Karpas-422 (cell line): ENCODE measurements at regions not wholly inside any gene's neighbourhood (a gene's known extent, or its start where the extent isn't known, plus 50 kb on each side); places are given as distances from the start of the nearest gene placed in this dataset.

Source experiments
- DNase-seq: peaks from one replicate; pipeline ENCODE4 v3.0.0-alpha.2; 2015
- H2AFZ ChIP-seq: fragments of 200-600 bp; sonication (generic); 2 replicates; pipeline ENCODE4 v1.6.1; 2014; ENCODE audit warnings: antibody characterized with exemption, low read length, mixed read lengths
- H3K27ac ChIP-seq: fragments of 200-600 bp; sonication (generic); 2 replicates; pipeline ENCODE4 v1.5.1; 2014; ENCODE audit warnings: mild to moderate bottlenecking, low read length, moderate library complexity
- H3K27me3 ChIP-seq: fragments of 200-600 bp; sonication (generic); 2 replicates; pipeline ENCODE4 v1.6.1; 2014; ENCODE audit warnings: low read length, mixed read lengths
- H3K36me3 ChIP-seq: fragments of 200-600 bp; sonication (generic); 2 replicates; pipeline ENCODE4 v1.6.1; 2014; ENCODE audit warnings: low read length, mixed read lengths; ENCODE audit not compliant: insufficient read depth
- H3K4me1 ChIP-seq: fragments of 200-600 bp; sonication (generic); 2 replicates; pipeline ENCODE4 v1.6.1; 2014; ENCODE audit warnings: mild to moderate bottlenecking, low read length, mixed read lengths
- H3K4me2 ChIP-seq: fragments of 200-600 bp; sonication (generic); 2 replicates; pipeline ENCODE4 v1.6.1; 2014; ENCODE audit warnings: low read length, low read depth, mild to moderate bottlenecking; ENCODE audit not compliant: poor library complexity, severe bottlenecking
- H3K4me3 ChIP-seq: fragments of 200-600 bp; sonication (generic); 2 replicates; pipeline ENCODE4 v1.5.1; 2014; ENCODE audit warnings: mild to moderate bottlenecking, antibody characterized with exemption, low read length, mixed read lengths
- H3K79me2 ChIP-seq: fragments of 200-600 bp; sonication (generic); 2 replicates; pipeline ENCODE4 v1.6.1; 2014; ENCODE audit warnings: mild to moderate bottlenecking, low read length, mixed read lengths
- H3K9ac ChIP-seq: fragments of 200-600 bp; sonication (generic); 2 replicates; pipeline ENCODE4 v1.6.0; 2014; ENCODE audit warnings: low read length
- H3K9me2 ChIP-seq: fragments of 200-600 bp; sonication (generic), shearing (Covaris generic); replicated peaks from 2 replicates; pipeline ENCODE4 v1.6.0; 2014; ENCODE audit warnings: mild to moderate bottlenecking, low read length, moderate library complexity; ENCODE audit not compliant: insufficient read depth
- H3K9me3 ChIP-seq: fragments of 300-700, 200-600 bp; sonication (generic); 2 replicates; pipeline ENCODE4 v1.6.1; 2014; ENCODE audit warnings: low read length, mixed read lengths
- H4K20me1 ChIP-seq: fragments of 200-600 bp; sonication (generic); 2 replicates; pipeline ENCODE4 v1.6.1; 2014; ENCODE audit warnings: mild to moderate bottlenecking, antibody characterized with exemption, low read length, low read depth; ENCODE audit not compliant: insufficient read depth

DNA sequence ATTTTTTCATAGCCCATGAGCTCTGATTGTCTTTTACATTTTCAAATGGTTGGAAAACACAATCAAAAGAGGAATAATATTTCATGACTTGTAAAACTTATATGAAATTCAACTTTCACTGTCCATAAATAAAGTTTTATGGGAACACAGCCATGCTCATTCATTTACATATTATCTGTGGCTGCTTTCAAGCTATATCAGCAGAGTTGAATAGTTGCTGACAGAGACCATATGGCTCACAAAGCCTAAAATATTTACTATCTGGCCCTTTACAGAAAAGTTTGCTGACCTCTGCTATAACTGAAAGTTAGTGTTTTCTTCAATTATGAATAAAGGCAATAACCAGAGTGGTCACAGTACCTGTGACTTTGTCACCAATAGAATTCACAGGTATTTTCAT lies 128.2 kb upstream of the GNAO1 start:
- H3K27me3 ChIP-seq, result no peaks in the 10 kb centered on the region
- H4K20me1 ChIP-seq, result no peaks in the 10 kb centered on the region

DNA sequence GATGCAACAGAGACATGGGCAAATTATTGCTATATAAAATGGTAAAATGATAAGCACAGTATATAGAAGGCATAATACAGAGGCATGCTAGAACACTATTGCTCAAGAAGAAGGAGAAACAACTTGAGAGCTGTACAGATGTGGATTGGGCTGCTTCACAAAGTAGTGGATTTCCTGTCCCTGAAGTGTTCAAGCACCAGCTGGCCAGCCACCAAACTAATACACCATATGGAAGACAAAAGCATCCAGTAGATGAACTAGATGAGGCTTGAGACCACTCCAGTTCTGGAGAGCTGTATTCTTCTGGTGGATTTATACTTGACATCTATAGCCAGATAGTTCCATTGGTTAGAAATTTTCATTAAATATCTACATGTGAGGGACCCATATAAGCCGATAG lies 134.1 kb upstream of the GNAO1 start:
- H3K27ac ChIP-seq, result no peak overlapping the region
- no peaks in the 10 kb centered on the region for H3K79me2 ChIP-seq
- H3K9me2 ChIP-seq, result no peaks in the 10 kb centered on the region
- no peaks in the 10 kb centered on the region for H3K9me3 ChIP-seq
- no peak overlapping the region for H2AFZ ChIP-seq
- H3K4me3 ChIP-seq, result no peak overlapping the region
- H3K4me2 ChIP-seq, result no peak overlapping the region
- no peak for DNase-seq
- H3K36me3 ChIP-seq, result no peaks in the 10 kb centered on the region
- H4K20me1 ChIP-seq, result no peaks in the 10 kb centered on the region
- H3K4me1 ChIP-seq, result peaks cover 8% of the 10 kb centered on the region
- H3K27me3 ChIP-seq, result no peaks in the 10 kb centered on the region
- H3K9ac ChIP-seq, result no peak overlapping the region

More for the DNA sequence above, 128.2 kb upstream of the GNAO1 start:
- H3K36me3 ChIP-seq, result no peaks in the 10 kb centered on the region
- no peak overlapping the region for H2AFZ ChIP-seq
- no peaks in the 10 kb centered on the region for H3K9me3 ChIP-seq
- H3K9ac ChIP-seq, result no peak overlapping the region
- no peaks in the 10 kb centered on the region for H3K9me2 ChIP-seq
- no peaks in the 10 kb centered on the region for H3K79me2 ChIP-seq
- H3K4me1 ChIP-seq, result no peaks in the 10 kb centered on the region
- no peak overlapping the region for H3K4me3 ChIP-seq
- no peak for DNase-seq
- no peak overlapping the region for H3K4me2 ChIP-seq
- H3K27ac ChIP-seq, result no peak overlapping the region

DNA sequence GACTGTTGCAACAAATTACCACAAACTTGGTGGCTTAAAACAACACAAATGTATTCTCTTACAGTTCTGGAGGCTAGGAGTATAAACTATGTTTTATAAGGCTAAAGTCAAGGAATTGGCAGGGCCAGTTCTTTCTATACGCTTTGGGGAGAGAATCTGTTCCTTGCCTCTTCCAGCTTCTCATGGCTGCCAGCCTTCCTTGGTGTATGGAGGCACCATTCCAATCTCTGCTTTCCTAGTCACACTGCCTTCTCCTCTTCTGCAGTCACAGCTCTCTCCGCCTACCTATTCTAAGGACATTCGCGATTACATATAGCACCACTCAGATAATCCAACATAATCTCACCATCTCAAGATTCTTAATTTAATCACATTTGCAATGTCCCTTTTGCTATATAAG lies 140.4 kb upstream of the GNAO1 start:
- Histone ChIP-seq H4K20me1 (no peaks in the 10 kb centered on the region), H3K9me2 (no peaks in the 10 kb centered on the region), H3K27me3 (no peaks in the 10 kb centered on the region), H3K4me2 (no peak overlapping the region), H3K4me3 (no peak overlapping the region), H3K36me3 (no peaks in the 10 kb centered on the region), H3K9ac (no peak overlapping the region), H3K79me2 (no peaks in the 10 kb centered on the region), H3K9me3 (no peaks in the 10 kb centered on the region), H3K4me1 (peaks cover 47% of the 10 kb centered on the region), H2AFZ (no peak overlapping the region), H3K27ac (no peak overlapping the region)
- DNase-seq, result no peak

DNA sequence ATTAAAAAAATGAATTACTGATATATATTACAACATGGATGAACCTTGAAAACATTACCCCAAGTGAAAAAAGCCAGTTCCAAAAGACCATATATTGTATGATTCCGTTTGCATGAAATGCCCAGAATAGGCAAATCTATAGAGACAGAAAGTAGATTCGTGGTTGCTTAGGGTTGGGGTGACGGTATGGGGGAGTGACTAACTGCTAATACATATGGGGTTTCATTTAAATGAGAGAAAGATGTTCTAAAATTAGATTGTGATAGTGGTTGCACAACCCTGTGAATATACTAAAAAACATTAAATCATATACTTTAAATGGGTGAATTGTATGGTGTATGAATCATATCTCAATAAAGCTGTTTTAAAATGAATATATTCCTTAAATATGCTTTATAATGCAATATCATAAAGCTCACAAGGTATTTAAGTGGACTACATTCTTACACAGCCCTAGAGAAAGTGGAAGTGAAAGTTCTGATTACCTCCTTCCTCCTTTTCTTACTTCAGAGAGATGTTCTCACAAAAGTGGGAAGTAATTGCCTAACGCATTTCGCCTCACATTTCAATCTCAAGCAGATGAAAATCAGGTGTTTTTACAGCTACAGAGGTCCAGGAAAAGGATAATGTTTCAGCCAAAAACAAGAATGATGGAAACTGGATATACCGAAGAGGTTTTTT lies 142.7 kb upstream of the GNAO1 start:
- Histone ChIP-seq H3K9ac (peak overlapping the region; percentile 68), H3K9me2 (no peaks in the 10 kb centered on the region), H3K27me3 (no peaks in the 10 kb centered on the region), H3K4me2 (peak overlapping the region; percentile 76), H3K36me3 (no peaks in the 10 kb centered on the region), H3K79me2 (no peaks in the 10 kb centered on the region), H4K20me1 (no peaks in the 10 kb centered on the region), H2AFZ (peak overlapping the region; percentile 47; the same call in 1 of the 2 replicates), H3K27ac (peak overlapping the region; percentile 99), H3K9me3 (no peaks in the 10 kb centered on the region), H3K4me1 (peaks cover 50% of the 10 kb centered on the region), H3K4me3 (peak overlapping the region; percentile 49)
- DNase-seq, result peak; percentile 95

DNA sequence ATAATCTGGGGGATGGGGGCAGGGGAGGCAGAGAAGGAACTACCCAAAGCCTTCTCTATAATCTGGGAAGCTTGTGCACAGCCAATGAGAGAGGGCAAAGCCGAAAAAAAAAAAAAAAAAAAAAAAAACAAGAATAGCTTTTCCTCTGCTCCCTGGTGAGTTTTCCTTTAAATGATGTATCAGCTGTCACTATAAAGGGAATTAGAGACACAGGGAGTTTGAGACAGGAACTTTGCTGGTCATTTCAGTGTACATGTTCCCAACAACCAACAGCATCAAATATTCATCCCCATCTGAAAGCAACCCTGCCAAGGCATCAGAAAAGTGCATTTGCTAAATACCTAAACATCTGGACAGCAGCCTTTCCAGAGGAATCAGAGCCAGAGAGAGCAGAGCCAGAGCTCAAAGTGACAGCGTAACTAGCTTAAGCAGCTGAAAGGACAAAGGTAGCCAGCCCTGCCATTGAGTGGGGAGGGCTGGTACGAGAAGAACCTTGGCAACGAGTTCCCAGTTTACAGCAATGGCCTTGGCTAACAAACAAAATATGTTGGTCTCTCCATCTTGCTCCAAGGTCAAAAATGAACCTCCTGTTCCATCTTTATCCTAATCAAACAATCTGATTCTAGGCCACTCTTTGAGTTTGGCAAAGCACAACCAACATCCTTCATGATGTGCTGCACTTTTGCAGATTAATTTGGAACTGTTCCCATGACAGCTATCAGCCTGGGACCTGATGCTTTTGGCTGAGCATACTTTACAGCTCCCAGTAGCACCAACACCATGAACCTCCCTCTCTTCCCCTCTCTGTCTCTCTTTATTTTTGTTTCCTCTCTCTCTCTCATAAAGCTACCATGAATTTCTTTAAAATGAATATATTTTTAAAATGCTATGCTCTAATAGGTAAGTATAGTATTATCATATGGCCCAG lies 143.7 kb upstream of the GNAO1 start:
- 0 out of 2 replicates have a peak overlapping the region, but pooled peaks have one; percentile 4 for H3K9ac ChIP-seq
- no peaks in the 10 kb centered on the region for H3K9me2 ChIP-seq
- no peaks in the 10 kb centered on the region for H3K27me3 ChIP-seq
- H3K4me1 ChIP-seq, result peaks cover 50% of the 10 kb centered on the region
- H3K79me2 ChIP-seq, result no peaks in the 10 kb centered on the region
- peak overlapping the region; percentile 76 for H3K4me2 ChIP-seq
- no peaks in the 10 kb centered on the region for H4K20me1 ChIP-seq
- no peaks in the 10 kb centered on the region for H3K9me3 ChIP-seq
- H3K4me3 ChIP-seq, result peak overlapping the region; percentile 6; the same call in 1 of the 2 replicates
- no peak for DNase-seq
- H3K36me3 ChIP-seq, result no peaks in the 10 kb centered on the region
- peak overlapping the region; percentile 99 for H3K27ac ChIP-seq
- H2AFZ ChIP-seq, result peak overlapping the region; percentile 7; the same call in 1 of the 2 replicates

DNA sequence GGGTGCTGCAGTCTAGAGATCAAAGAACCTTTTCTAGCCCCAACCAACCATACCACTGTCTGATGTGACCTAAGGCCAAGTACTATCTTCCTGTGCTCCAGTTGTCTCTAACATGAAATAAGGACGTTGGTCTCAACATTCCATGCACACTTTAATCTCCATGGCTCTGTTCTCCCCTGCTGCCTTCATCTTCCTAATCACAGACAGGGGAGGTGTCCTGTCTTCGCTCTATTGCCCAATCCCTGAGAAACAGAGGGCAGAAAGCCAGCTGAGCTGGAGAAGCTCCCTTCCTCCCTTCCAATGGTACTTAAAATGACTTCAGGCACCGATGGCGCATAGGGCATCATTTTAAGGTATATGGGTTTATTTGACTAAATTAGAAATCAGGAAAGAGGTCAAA lies 148.9 kb upstream of the GNAO1 start:
- no peak overlapping the region for H2AFZ ChIP-seq
- H3K27ac ChIP-seq, result no peak overlapping the region
- H3K9me2 ChIP-seq, result no peaks in the 10 kb centered on the region
- H3K4me3 ChIP-seq, result no peak overlapping the region
- H3K9ac ChIP-seq, result no peak overlapping the region
- H3K9me3 ChIP-seq, result no peaks in the 10 kb centered on the region; the same call in 1 of the 2 replicates
- H3K79me2 ChIP-seq, result no peaks in the 10 kb centered on the region
- no peak overlapping the region for H3K4me2 ChIP-seq
- H3K4me1 ChIP-seq, result peaks cover 13% of the 10 kb centered on the region
- H3K36me3 ChIP-seq, result no peaks in the 10 kb centered on the region
- H4K20me1 ChIP-seq, result no peaks in the 10 kb centered on the region
- no peak for DNase-seq
- no peaks in the 10 kb centered on the region for H3K27me3 ChIP-seq

DNA sequence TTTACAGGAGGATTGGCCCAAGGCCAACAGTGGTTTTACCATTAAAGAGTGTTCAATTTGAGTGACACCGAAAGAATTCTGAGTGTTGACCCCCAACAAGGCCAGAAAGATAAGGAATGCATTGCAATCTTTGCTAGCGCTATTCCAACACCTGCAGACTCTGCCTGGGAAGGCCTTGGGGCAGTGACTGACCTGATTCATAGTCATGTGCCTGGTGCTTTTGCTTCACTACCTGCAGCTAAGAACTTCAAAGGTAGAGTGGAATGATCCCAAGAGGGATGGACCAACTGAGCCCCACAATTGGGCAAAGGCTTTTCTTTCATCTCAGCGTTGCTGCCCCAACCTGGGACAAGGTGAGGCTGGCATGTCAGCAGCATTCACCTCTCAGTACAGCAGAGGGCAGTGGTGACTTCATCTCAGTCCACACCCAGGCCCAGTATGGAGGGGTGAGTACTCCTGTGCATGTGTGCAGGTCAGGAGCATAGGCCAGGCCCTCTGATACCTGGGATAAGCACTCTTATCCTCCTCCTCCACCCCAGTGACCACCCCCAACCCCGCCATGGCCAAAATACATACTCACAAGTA lies 149.6 kb upstream of the GNAO1 start:
- H3K9me3 ChIP-seq, result peaks cover 5% of the 10 kb centered on the region; the same call in 1 of the 2 replicates
- H3K4me1 ChIP-seq, result peaks cover 5% of the 10 kb centered on the region
- H3K9ac ChIP-seq, result no peak overlapping the region
- H3K36me3 ChIP-seq, result no peaks in the 10 kb centered on the region
- no peak overlapping the region for H3K27ac ChIP-seq
- no peak overlapping the region for H3K4me2 ChIP-seq
- no peaks in the 10 kb centered on the region for H4K20me1 ChIP-seq
- DNase-seq, result peak; percentile 86
- H2AFZ ChIP-seq, result no peak overlapping the region
- H3K9me2 ChIP-seq, result no peaks in the 10 kb centered on the region
- no peaks in the 10 kb centered on the region for H3K79me2 ChIP-seq
- H3K27me3 ChIP-seq, result no peaks in the 10 kb centered on the region
- no peak overlapping the region for H3K4me3 ChIP-seq

DNA sequence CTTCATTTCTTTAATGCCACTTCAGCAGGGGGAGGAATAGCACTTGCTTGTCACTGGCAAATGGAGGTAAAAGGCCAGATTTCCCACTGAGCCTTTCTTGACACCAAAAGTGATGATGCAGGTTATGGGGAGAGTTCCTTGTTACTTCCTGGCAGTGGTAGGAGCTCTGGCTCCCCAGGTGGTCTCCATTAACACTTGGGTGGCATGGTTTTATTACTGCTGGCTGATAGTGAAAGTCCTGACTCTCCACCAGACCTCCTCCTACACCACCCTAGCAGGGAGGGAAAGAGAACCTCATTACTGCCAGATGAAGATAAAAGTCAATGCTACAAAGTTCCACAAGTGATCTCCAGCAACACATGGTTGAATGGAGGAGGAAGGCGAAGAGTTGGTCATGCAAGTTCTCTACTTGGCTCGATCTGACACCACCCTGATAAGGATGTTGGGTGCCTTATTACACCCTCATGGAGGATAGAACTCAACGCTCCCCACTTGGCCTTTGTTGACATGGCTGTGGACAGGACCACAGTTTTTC lies 152.7 kb upstream of the GNAO1 start:
- Histone ChIP-seq H3K4me1 (no peaks in the 10 kb centered on the region), H3K27me3 (no peaks in the 10 kb centered on the region), H3K9ac (no peak overlapping the region), H3K4me3 (no peak overlapping the region), H3K79me2 (no peaks in the 10 kb centered on the region), H3K9me2 (no peaks in the 10 kb centered on the region), H3K36me3 (no peaks in the 10 kb centered on the region), H2AFZ (no peak overlapping the region), H3K9me3 (peaks cover 5% of the 10 kb centered on the region; the same call in 1 of the 2 replicates), H4K20me1 (no peaks in the 10 kb centered on the region), H3K27ac (no peak overlapping the region), H3K4me2 (no peak overlapping the region)
- no peak for DNase-seq
